A673 (cell line): ENCODE measurements at regions not wholly inside any gene's neighbourhood (a gene's known extent, or its start where the extent isn't known, plus 50 kb on each side); places are given as distances from the start of the nearest gene placed in this dataset.

ENCODE experiments used
- EZH2 ChIP-seq: fragments of 200-600 bp; sonication (generic); IDR thresholded peaks from 2 replicates; pipeline ENCODE4 v1.6.1; 2017; ENCODE audit warnings: borderline replicate concordance, low read depth, mild to moderate bottlenecking, mixed read lengths, antibody characterized with exemption, low read length; ENCODE audit not compliant: poor library complexity, severe bottlenecking
- TF ChIP-seq, protein P1 (sequence below): fragments of 300-800, 200-600 bp; sonication (generic); conservative IDR thresholded peaks from 2 replicates; pipeline ENCODE4 v1.5.1; 2017; ENCODE audit warnings: low read depth, mild to moderate bottlenecking, antibody characterized with exemption, low read length, moderate library complexity, mixed read lengths

DNA sequence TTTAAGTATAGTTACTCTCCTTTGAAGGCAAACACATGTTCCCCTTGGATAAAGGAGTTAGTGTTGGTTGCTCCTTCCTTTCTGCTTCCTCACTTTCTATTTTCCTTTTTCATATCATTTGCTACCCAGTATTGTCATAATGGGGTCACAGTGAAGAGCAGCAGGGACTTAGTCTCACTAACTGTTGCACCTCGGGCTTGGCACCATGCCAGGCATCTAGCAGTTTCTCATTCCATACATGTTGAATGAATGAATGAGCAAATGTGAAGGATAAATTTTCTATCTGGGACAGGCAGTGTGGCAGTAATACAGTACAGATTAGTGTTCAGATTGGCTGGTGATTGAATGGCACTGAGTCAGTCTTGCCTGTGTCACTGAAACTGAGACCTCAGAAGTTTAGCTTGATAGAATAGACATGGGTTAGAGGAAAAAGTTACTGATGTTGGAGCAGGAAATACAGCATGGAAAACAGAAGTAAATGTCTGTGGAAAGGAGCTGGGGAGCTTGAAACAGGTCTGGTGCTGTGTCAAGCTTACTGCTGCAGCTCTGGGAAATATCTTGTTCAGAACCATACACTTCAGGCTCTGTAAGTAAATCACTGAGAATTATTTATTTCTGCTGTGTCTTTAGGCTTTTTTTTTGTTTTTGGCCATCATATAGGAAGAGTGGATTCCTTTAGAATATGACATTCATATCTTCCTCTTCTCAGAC, 55.8 kb upstream of the PITX2 start:
- TF ChIP-seq, protein P1, sequence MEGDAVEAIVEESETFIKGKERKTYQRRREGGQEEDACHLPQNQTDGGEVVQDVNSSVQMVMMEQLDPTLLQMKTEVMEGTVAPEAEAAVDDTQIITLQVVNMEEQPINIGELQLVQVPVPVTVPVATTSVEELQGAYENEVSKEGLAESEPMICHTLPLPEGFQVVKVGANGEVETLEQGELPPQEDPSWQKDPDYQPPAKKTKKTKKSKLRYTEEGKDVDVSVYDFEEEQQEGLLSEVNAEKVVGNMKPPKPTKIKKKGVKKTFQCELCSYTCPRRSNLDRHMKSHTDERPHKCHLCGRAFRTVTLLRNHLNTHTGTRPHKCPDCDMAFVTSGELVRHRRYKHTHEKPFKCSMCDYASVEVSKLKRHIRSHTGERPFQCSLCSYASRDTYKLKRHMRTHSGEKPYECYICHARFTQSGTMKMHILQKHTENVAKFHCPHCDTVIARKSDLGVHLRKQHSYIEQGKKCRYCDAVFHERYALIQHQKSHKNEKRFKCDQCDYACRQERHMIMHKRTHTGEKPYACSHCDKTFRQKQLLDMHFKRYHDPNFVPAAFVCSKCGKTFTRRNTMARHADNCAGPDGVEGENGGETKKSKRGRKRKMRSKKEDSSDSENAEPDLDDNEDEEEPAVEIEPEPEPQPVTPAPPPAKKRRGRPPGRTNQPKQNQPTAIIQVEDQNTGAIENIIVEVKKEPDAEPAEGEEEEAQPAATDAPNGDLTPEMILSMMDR = no peak
- no peak for TF ChIP-seq EZH2
